Neural cell (in vitro differentiated cells): ENCODE measurements at regions not wholly inside any gene's neighbourhood (a gene's known extent, or its start where the extent isn't known, plus 50 kb on each side); places are given as distances from the start of the nearest gene placed in this dataset.
"Not testable (repeated sequence)": the region's sequence is repeated elsewhere in the genome, so short reads cannot be mapped to it uniquely, and the experiment has no call there.

Experiments
- CTCF ChIP-seq: fragments of 450-650 bp; IDR thresholded peaks from 2 replicates; pipeline ENCODE4 v1.5.1; 2014; ENCODE audit warnings: antibody characterized with exemption, mild to moderate bottlenecking, moderate library complexity; ENCODE audit not compliant: poor library complexity, severe bottlenecking
- EP300 ChIP-seq: fragments of 450-650 bp; conservative IDR thresholded peaks from 2 replicates; pipeline ENCODE4 v1.6.1; 2014; ENCODE audit warnings: antibody characterized with exemption, mild to moderate bottlenecking, moderate library complexity; ENCODE audit not compliant: poor library complexity, severe bottlenecking
- POLR2AphosphoS5 ChIP-seq: IDR thresholded peaks from 2 replicates; pipeline ENCODE4 v1.6.1; 2012
- REST ChIP-seq: IDR thresholded peaks from 2 replicates; pipeline ENCODE4 v1.6.1; 2012; ENCODE audit warnings: borderline replicate concordance

GRCh38 chr2:175326164-175326563, 144.7 kb upstream of the ATP5MC3 start:
- TF ChIP-seq CTCF, EP300, REST, POLR2AphosphoS5: not testable (repeated sequence)
